SJCRH30 (cell line): ENCODE measurements at regions not wholly inside any gene's neighbourhood (a gene's known extent, or its start where the extent isn't known, plus 50 kb on each side); places are given as distances from the start of the nearest gene placed in this dataset.

Experiments
- DNase-seq, 2 experiments: peaks; one replicate each; pipeline ENCODE4 v3.0.0-alpha.2; 2015 to 2020
- H3K27ac ChIP-seq: fragments of 250-450 bp; sonication (Bioruptor Pico); 2 replicates; pipeline ENCODE4 v1.5.1; 2020; ENCODE audit warnings: mild to moderate bottlenecking, moderate library complexity
- H3K27me3 ChIP-seq: fragments of 250-450 bp; sonication (Bioruptor Pico); 2 replicates; pipeline ENCODE4 v1.5.1; 2020; ENCODE audit warnings: mild to moderate bottlenecking, moderate library complexity
- H3K36me3 ChIP-seq: fragments of 250-450 bp; sonication (Bioruptor Pico); 2 replicates; pipeline ENCODE4 v1.5.1; 2020; ENCODE audit warnings: mild to moderate bottlenecking, moderate library complexity
- H3K4me1 ChIP-seq: fragments of 250-450 bp; sonication (Bioruptor Pico); 2 replicates; pipeline ENCODE4 v1.5.1; 2020; ENCODE audit warnings: mild to moderate bottlenecking, moderate library complexity
- H3K4me3 ChIP-seq: fragments of 250-450 bp; sonication (Bioruptor Pico); 2 replicates; pipeline ENCODE4 v1.5.1; 2020; ENCODE audit warnings: mild to moderate bottlenecking, moderate library complexity
- H3K9me3 ChIP-seq: fragments of 250-450 bp; sonication (Bioruptor Pico); replicated peaks from 2 replicates; pipeline ENCODE4 v1.5.1; 2020; ENCODE audit warnings: mild to moderate bottlenecking, moderate library complexity

DNA sequence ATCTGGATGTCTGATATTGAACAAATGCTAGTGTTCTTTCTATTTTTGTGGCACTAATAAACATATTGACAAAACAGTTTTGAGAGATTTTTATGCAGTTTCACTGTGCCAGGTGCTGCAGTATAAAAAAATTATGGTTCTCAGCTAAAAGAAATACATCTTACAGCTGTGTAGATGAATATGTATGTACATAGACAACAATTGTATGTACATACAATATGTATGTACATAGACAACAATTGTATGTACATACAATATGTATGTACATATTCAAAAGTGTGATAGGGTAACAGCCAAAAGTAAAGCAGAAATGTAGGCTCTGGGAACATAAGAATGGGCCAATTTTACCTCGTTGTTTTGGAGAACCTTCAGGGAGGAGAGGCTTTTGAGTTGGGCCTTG lies 390.0 kb upstream of the RPS6KA3 start:
- no peaks in the 10 kb centered on the region for H3K27me3 ChIP-seq
- no peaks in the 10 kb centered on the region for H3K36me3 ChIP-seq
- no peak overlapping the region for H3K27ac ChIP-seq
- no peak for DNase-seq
- no peak overlapping the region for H3K4me3 ChIP-seq
- no peaks in the 10 kb centered on the region for H3K9me3 ChIP-seq
- no peaks in the 10 kb centered on the region for H3K4me1 ChIP-seq

- Histone ChIP-seq H3K27ac (no peak overlapping the region), H3K36me3 (no peaks in the 10 kb centered on the region), H3K4me1 (no peaks in the 10 kb centered on the region), H3K4me3 (no peak overlapping the region), H3K27me3 (no peaks in the 10 kb centered on the region), H3K9me3 (no peaks in the 10 kb centered on the region)
- no peak for DNase-seq
Observed at GRCh38 chrX:20654596-20655106, 387.9 kb upstream of the RPS6KA3 start.

GRCh38 chrX:20653070-20653469 lies 386.4 kb upstream of the RPS6KA3 start:
- Histone ChIP-seq H3K27me3 (no peaks in the 10 kb centered on the region), H3K27ac (no peak overlapping the region), H3K4me1 (no peaks in the 10 kb centered on the region), H3K9me3 (no peaks in the 10 kb centered on the region), H3K36me3 (no peaks in the 10 kb centered on the region), H3K4me3 (no peak overlapping the region)
- DNase-seq = no peak

- H3K27ac ChIP-seq = no peak overlapping the region
Observed at GRCh38 chrX:20641954-20642353, 375.2 kb upstream of the RPS6KA3 start.

GRCh38 chrX:20639115-20639514 lies 372.4 kb upstream of the RPS6KA3 start:
- Histone ChIP-seq H3K4me1 (no peaks in the 10 kb centered on the region), H3K27me3 (no peaks in the 10 kb centered on the region), H3K9me3 (no peaks in the 10 kb centered on the region), H3K36me3 (no peaks in the 10 kb centered on the region), H3K27ac (no peak overlapping the region), H3K4me3 (no peak overlapping the region)
- no peak for DNase-seq

More at GRCh38 chrX:20641954-20642353, 375.2 kb upstream of the RPS6KA3 start:
- Histone ChIP-seq H3K9me3 (no peaks in the 10 kb centered on the region), H3K4me3 (no peak overlapping the region), H3K27me3 (no peaks in the 10 kb centered on the region), H3K36me3 (no peaks in the 10 kb centered on the region), H3K4me1 (no peaks in the 10 kb centered on the region)
- DNase-seq = no peak

DNA sequence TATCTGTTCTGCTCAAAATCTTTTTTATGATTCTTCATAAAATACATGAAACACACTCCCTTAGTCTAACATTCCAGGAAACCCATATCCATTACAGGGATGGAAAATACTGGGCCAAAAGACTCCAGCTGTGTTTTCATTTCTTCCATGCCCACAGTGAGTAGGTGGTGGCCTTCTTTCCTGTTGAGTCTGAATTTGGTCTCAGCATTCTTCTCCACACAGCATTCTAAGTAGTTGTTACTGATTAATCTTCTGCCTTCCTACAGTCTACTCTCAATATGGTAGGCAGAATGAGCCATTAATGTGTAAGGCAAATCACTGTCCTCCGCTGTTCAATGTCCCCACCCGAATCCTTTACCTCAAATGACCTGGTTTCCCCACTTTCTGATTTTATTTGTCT lies 370.6 kb upstream of the RPS6KA3 start:
- Histone ChIP-seq H3K9me3 (no peaks in the 10 kb centered on the region), H3K27ac (no peak overlapping the region), H3K27me3 (no peaks in the 10 kb centered on the region), H3K4me3 (no peak overlapping the region), H3K4me1 (no peaks in the 10 kb centered on the region), H3K36me3 (no peaks in the 10 kb centered on the region)
- no peak for DNase-seq

GRCh38 chrX:20633451-20633850 lies 366.7 kb upstream of the RPS6KA3 start:
- no peak overlapping the region for H3K4me3 ChIP-seq
- no peak overlapping the region for H3K27ac ChIP-seq
- no peaks in the 10 kb centered on the region for H3K27me3 ChIP-seq
- H3K36me3 ChIP-seq = no peaks in the 10 kb centered on the region
- no peaks in the 10 kb centered on the region for H3K9me3 ChIP-seq
- H3K4me1 ChIP-seq = no peaks in the 10 kb centered on the region
- DNase-seq = no peak

DNA sequence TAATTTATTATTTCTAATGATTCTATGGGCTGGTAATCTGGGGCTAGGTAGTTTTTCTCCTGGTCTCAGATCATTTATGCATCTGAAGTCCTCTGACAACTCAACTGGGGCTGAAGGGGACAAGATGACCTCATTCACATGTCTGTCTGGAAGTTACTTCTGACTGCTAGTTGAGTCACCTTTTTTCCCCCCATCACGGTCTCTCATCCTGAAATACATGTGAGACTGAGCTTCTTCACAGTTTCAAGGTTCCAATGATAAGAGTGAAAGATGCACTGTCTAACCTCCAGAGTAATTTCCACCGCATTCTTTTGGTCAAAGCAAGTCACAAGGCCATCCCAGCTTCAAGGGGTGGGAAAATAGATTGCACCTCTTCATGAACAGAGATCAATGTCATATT lies 356.7 kb upstream of the RPS6KA3 start:
- no peaks in the 10 kb centered on the region for H3K36me3 ChIP-seq
- H3K27ac ChIP-seq = no peak overlapping the region
- no peak for DNase-seq
- no peaks in the 10 kb centered on the region for H3K27me3 ChIP-seq
- H3K4me3 ChIP-seq = no peak overlapping the region
- no peaks in the 10 kb centered on the region for H3K4me1 ChIP-seq
- H3K9me3 ChIP-seq = no peaks in the 10 kb centered on the region

DNA sequence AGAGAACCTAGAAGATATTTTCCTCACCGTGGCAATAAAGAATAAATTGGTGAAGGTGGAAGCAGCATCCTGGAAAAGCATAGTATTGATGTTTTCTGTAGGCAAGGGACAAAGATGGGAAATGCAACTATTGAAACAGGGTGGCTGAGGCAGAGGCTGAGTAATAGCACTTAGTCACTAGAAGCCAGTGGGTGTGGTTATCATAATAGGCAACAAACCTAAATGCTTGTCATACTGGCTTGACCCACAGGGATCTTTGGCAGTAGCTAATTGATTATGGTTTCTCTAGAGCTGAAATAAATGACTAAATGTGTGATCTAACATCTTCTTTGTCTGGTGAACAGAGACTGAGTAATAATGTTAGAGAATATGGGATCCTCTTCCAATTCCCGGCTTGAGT lies 353.6 kb upstream of the RPS6KA3 start:
- H3K4me1 ChIP-seq = no peaks in the 10 kb centered on the region
- H3K36me3 ChIP-seq = no peaks in the 10 kb centered on the region
- H3K4me3 ChIP-seq = no peak overlapping the region
- H3K27ac ChIP-seq = no peak overlapping the region
- H3K9me3 ChIP-seq = no peaks in the 10 kb centered on the region
- no peak for DNase-seq
- no peaks in the 10 kb centered on the region for H3K27me3 ChIP-seq

DNA sequence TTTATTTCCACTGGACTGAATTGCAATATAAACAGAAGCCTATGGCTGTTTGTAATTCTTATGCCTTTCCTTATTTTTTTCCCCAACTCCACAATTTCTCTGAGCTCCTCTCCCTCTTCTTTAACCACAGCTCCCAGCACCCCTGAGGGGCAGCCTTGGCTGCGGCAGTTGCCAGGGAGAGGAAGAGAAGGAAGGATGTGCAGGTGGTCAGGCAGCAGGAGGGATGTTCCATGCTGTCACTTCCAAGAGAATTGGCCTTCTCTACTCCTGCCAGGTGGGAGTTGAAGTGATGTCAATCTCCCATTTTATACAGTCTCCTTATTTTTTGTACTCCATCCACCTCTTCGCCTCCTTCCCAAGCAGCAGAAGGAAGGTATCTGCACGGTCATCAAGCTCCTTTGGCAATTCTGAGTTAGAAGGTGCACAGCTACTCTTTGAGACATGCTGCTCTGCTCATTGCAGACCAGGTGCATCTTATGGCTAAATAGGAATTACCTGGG lies 343.3 kb upstream of the RPS6KA3 start:
- no peak overlapping the region for H3K27ac ChIP-seq
- H3K4me3 ChIP-seq = no peak overlapping the region
- DNase-seq = no peak
- H3K36me3 ChIP-seq = no peaks in the 10 kb centered on the region
- no peaks in the 10 kb centered on the region for H3K27me3 ChIP-seq
- H3K4me1 ChIP-seq = no peaks in the 10 kb centered on the region
- H3K9me3 ChIP-seq = no peaks in the 10 kb centered on the region

DNA sequence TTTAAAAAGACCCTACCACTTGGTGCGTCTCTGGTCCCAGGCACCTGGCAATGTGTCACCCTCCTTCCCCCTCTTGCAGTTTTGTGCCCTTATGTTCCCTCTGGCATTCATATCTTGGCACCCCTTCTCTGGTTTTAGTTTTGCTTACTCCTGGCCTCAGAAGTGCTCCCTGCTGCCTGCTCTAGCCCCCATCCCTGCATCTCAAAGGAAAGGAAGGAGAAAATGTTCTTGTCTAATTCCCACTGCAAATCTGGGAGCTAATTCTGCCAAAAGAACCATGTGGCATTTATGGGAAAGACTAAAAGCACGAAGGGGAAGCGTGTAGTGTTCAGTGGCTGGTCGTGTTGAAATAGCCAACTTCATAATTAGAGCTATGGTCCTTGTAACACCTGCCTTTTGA lies 340.1 kb upstream of the RPS6KA3 start:
- Histone ChIP-seq H3K9me3 (no peaks in the 10 kb centered on the region), H3K4me3 (no peak overlapping the region), H3K36me3 (no peaks in the 10 kb centered on the region), H3K27ac (no peak overlapping the region), H3K4me1 (no peaks in the 10 kb centered on the region), H3K27me3 (no peaks in the 10 kb centered on the region)
- DNase-seq = no peak

DNA sequence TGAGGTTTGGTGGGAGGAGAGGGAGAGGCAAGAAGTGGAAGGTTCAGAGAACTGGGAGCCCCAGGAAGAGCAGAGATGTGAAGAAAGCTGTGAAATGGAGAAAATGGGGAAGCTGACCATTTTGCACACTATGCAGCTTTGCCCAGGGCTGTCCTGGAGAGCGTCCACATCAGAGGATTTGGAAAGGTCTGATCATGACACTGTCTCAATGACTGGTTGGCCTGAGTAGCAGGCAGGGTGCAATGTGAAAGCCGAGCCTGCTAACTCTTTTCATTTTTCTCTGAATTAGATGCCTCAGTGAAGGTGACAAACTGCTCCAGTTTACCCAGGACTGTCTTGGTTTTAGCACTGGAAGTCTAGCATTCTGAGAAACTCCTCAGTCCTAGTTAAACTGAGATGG lies 330.1 kb upstream of the RPS6KA3 start:
- no peaks in the 10 kb centered on the region for H3K27me3 ChIP-seq
- H3K4me3 ChIP-seq = no peak overlapping the region
- no peak overlapping the region for H3K27ac ChIP-seq
- H3K4me1 ChIP-seq = no peaks in the 10 kb centered on the region
- DNase-seq = no peak
- H3K36me3 ChIP-seq = no peaks in the 10 kb centered on the region
- H3K9me3 ChIP-seq = no peaks in the 10 kb centered on the region

GRCh38 chrX:20595928-20596575 lies 329.3 kb upstream of the RPS6KA3 start:
- Histone ChIP-seq H3K4me1 (no peaks in the 10 kb centered on the region), H3K27ac (no peak overlapping the region), H3K27me3 (no peaks in the 10 kb centered on the region), H3K9me3 (no peaks in the 10 kb centered on the region), H3K36me3 (no peaks in the 10 kb centered on the region), H3K4me3 (no peak overlapping the region)
- DNase-seq = no peak

GRCh38 chrX:20594985-20595384 lies 328.3 kb upstream of the RPS6KA3 start:
- DNase-seq = no peak
- Histone ChIP-seq H3K27ac (no peak overlapping the region), H3K9me3 (no peaks in the 10 kb centered on the region), H3K36me3 (no peaks in the 10 kb centered on the region), H3K4me3 (no peak overlapping the region), H3K27me3 (no peaks in the 10 kb centered on the region), H3K4me1 (no peaks in the 10 kb centered on the region)

DNA sequence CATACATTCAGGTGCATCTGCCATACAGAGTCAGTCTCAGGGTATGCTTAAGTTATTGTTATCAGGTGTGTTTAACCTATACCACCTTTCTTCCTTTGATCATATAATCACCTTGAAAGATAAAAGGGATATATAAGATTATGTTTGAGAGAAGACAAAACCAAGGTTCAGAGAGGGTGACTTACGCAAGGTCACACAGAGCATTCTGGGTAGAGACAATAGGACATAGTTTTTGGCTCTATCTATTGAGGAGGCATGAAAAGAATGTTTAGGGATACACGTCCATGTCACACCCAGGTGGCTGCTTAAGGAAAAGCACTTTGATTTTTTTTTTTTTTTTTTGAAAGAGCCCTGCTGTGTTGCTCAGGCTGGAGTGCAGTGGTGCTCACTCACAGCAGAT lies 327.1 kb upstream of the RPS6KA3 start:
- Histone ChIP-seq H3K9me3 (no peaks in the 10 kb centered on the region), H3K36me3 (no peaks in the 10 kb centered on the region), H3K4me1 (no peaks in the 10 kb centered on the region), H3K27me3 (no peaks in the 10 kb centered on the region), H3K27ac (no peak overlapping the region), H3K4me3 (no peak overlapping the region)
- no peak for DNase-seq

DNA sequence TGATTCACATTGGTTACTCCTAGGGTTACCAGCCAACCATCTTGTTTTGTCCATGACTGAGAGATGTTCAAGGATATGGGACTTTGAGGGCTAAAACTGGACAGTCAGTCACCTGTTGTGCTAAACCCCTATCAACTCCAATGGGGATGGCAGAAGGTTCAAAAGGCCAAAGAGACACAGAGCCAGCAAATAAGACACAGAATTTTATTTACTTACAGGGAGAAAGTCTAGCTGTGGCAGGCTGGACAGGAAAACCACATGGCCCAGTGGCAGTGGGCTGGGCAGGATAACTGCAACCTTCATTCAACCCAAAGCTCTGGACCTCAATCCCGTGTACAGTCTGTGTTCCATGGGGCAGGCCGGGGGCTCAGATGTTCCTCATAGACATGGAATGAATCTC lies 326.7 kb upstream of the RPS6KA3 start:
- Histone ChIP-seq H3K4me1 (no peaks in the 10 kb centered on the region), H3K4me3 (no peak overlapping the region), H3K36me3 (no peaks in the 10 kb centered on the region), H3K9me3 (no peaks in the 10 kb centered on the region), H3K27ac (no peak overlapping the region), H3K27me3 (no peaks in the 10 kb centered on the region)
- DNase-seq = no peak
